GM19193 (cell line): ENCODE measurements at regions not wholly inside any gene's neighbourhood (a gene's known extent, or its start where the extent isn't known, plus 50 kb on each side); places are given as distances from the start of the nearest gene placed in this dataset.

ENCODE experiments used
- POLR2A ChIP-seq: IDR thresholded peaks from 4 replicates; pipeline ENCODE4 v1.6.1; 2011; ENCODE audit not compliant: insufficient read depth, insufficient read length; ENCODE audit errors: extremely low read depth

DNA sequence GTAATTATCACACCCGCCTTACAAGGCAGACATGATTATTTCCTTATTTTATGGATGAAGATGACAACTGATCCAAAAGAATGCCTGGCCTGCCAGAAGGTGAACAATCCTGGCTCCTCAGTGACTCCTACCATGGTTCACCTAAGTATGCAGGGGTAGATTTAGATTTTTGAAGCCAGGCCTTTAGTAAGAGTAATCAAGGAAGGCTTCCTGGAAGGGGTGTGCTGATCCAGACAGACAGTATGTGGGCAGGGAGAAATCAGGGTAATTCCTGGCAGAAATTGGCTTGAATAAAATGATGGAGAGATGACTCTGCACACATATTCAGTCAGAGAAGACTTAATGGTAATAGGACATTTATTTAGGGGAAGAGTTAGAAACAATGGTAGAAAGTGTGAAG lies 637.7 kb upstream of the FANCL start:
- TF ChIP-seq POLR2A = no peak

GRCh38 chr2:58876126-58876525 lies 635.0 kb upstream of the FANCL start:
- TF ChIP-seq POLR2A = no peak

- TF ChIP-seq POLR2A = no peak
Measured at GRCh38 chr2:58875436-58875835, 634.3 kb upstream of the FANCL start.

DNA sequence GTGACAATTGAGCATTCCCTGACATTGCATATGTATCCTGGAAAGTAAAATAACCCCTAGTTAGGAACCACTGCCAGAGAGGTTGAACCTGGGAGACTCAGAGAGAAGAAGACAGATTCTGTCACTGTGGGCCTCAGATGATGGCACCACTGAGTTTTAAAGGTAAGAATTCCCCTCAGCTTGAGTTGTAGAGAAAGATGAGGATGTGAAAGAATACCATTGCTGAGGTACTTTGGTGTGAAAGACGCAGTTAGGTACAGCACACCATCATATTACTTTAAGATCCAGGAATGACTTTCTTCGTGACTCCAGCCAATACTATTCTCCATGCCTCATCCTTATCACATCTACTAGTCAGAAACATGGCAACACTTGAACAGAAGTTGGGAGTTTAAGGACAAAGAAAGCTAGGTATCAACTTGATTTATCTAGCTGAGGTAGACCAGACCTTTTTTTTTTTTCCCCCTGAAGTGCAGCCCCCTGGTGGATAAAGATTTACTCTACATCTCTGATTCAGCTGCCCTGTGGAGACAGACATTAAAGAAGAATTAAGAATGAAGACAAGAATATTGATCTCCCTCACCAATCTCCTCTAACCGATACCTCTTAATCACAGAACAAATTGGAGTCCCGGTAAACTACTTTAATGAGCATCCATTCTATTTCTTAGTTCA lies 630.5 kb upstream of the FANCL start:
- TF ChIP-seq POLR2A = no peak

DNA sequence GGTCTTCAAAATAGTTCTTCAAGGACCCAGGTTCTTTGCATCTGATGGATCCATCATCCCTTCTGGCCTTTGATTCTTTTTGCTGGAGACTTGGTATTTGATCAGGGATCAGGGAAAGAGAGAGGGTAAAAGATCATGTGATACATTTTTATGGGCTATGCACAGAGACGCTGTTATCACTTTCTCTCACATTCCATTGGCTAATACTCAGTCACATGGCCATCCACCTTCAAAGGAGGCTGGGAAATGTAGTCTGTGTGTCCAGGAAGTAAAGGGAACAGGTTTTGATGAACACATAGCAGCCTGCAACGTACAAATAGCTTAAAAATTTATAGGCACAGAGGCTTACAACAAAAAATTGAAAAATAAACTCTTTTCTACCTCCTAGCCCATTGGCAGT lies 629.6 kb upstream of the FANCL start:
- no peak for TF ChIP-seq POLR2A

- TF ChIP-seq POLR2A = no peak
Measured at GRCh38 chr2:58866946-58867345, 625.8 kb upstream of the FANCL start.

DNA sequence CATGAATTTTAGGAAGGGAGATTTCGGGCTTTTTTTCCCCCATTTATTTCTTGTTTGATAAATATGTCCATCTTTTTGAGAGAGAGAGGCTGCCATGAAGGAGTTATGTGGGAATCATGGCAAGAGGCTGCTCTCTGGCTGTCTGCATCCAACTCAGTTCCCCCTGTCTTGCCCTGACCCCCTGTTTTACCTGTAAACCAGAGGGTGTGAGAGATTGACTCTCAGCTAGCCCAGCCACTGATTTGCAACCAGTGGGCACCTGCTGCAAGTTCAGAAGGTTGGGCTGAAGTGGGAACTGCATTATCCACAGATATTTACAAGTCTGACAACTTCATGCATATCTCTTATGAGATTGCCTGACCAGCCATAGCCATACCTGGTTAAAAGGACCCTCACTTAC lies 625.4 kb upstream of the FANCL start:
- no peak for TF ChIP-seq POLR2A

GRCh38 chr2:58866040-58866439 lies 624.9 kb upstream of the FANCL start:
- no peak for TF ChIP-seq POLR2A

- TF ChIP-seq POLR2A = no peak
Measured at GRCh38 chr2:58865436-58865835, 624.3 kb upstream of the FANCL start.

- no peak for TF ChIP-seq POLR2A
Measured at GRCh38 chr2:58862244-58862643, 621.1 kb upstream of the FANCL start.

DNA sequence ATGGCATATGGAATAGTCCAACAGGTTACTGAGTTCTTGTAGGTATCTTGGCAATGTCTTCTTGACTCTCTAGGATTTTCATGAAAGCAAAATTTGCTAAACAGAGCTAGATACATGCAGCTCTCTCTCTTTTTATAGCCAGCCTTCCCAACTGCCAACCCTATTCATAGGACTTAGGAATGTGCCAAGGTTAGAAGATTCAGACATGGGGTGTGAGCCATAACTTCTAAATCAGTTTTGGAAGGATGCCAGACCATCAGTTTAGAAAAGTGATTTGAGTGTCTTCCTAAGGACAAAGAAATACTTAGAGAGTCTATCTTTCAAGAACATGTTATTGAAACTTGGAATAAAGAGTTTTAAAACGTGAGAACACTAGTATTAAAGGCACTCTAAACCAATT lies 619.5 kb upstream of the FANCL start:
- TF ChIP-seq POLR2A = no peak

DNA sequence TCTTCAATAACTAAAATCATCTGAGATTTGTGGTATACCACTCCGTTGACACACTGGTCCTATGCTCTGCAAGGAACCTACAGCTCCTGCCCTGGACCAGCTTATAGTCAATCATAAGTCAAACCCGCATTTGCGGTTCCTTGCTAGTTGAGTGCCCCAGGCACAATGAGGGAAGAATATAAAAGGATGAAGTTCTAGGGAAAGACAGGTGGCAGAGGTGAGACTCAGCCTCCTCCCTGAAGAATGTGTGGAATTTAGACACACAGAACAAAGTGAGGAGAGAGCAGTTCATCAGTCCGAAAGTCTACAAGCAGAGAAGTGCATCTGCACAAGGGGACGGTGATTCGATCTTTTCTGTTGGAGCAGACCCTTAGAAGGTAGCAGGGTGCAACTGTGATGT lies 615.0 kb upstream of the FANCL start:
- no peak for TF ChIP-seq POLR2A

DNA sequence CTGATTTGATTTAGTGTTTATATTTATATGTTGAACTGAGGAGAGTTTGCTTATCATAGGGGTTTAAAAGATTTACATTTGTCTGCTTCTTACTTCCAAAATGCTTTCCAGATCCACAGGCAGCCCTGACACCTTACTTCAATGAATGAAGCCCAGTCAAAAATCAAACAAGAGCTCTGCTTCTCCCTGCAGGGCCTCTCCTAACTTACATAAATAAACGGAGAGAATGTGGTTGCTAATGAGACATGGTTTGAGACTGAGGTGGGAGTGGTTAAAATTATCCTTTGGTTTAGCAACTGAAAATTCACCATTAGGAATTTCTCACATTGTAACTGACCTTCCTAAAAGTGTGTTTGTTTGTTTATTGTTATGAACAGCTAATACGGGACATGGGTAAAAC lies 612.3 kb upstream of the FANCL start:
- no peak for TF ChIP-seq POLR2A

DNA sequence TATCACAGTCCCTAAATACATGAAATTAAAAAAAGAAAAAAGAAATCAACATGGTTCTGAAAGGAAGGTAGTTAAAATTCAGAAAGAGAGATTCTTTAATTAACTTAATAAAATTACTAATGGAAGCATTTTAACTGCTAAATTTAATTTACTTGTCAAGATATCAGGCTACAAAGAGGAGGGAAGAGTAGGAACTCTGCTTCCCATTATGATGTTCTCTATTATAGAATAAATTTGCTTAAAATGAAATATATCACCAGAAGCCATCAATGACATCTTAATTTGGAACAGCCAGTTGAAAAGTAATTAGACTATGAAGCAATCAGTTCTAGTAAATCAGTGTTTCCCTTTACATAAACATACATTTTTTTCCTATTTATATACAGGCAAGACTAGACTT lies 611.8 kb upstream of the FANCL start:
- TF ChIP-seq POLR2A = no peak

GRCh38 chr2:58852243-58852642 lies 611.1 kb upstream of the FANCL start:
- TF ChIP-seq POLR2A = no peak

- TF ChIP-seq POLR2A = no peak
Measured at GRCh38 chr2:58851598-58851997, 610.5 kb upstream of the FANCL start.

- TF ChIP-seq POLR2A = no peak
Measured at GRCh38 chr2:58845011-58845410, 603.9 kb upstream of the FANCL start.

- TF ChIP-seq POLR2A = no peak
Measured at GRCh38 chr2:58842501-58843155, 601.5 kb upstream of the FANCL start.

- TF ChIP-seq POLR2A = no peak
Measured at GRCh38 chr2:58834404-58834803, 593.3 kb upstream of the FANCL start.
